ENCODE measurements at regions not wholly inside any gene's neighbourhood (a gene's known extent, or its start where the extent isn't known, plus 50 kb on each side); places are given as distances from the start of the nearest gene placed in this dataset.

GRCh38 chr7:34315032-34315431, 343.0 kb upstream of the NPSR1 start:
- Histone ChIP-seq H3K27ac (ENCODE audit: low read depth, low read length) (peak overlapping the region; percentile 45), H3K4me2 (ENCODE audit: low read length) (no peak overlapping the region), H3K9ac (ENCODE audit: low read length) (no peak overlapping the region), H3K9me3 (ENCODE audit: insufficient read depth, low read depth, low read length) (no peaks in the 10 kb centered on the region), H3K79me2 (ENCODE audit: insufficient read depth, low read length) (no peaks in the 10 kb centered on the region), H3K4me3 (ENCODE audit: insufficient read depth, low read depth, low read length) (no peak overlapping the region), H3K27me3 (ENCODE audit: insufficient read depth, low read length) (no peaks in the 10 kb centered on the region), H3K36me3 (ENCODE audit: insufficient read depth, low read length) (no peaks in the 10 kb centered on the region), H4K20me1 (ENCODE audit: insufficient read depth, low read length) (no peaks in the 10 kb centered on the region), H2AFZ (ENCODE audit: low read depth, low read length) (no peak overlapping the region), H3K4me1 (ENCODE audit: insufficient read depth, low read length) (peaks cover 8% of the 10 kb centered on the region)
- Mint-ChIP-seq H3K4me1 (ENCODE audit: low read depth, unreplicated experiment) (peaks cover 14% of the 10 kb centered on the region), H3K27ac (ENCODE audit: unreplicated experiment) (peak overlapping the region; percentile 84), H3K9me3 (ENCODE audit: unreplicated experiment) (peaks cover 7% of the 10 kb centered on the region), H3K27me3 (ENCODE audit: low read depth, unreplicated experiment) (no peaks in the 10 kb centered on the region), H3K36me3 (ENCODE audit: low read depth, unreplicated experiment) (peaks cover 3% of the 10 kb centered on the region), H3K4me3 (ENCODE audit: unreplicated experiment) (no peak overlapping the region)
- FAIRE-seq = peak; percentile 55
- peak; percentile 93 for DNase-seq (ENCODE audit: low read depth)
- TF ChIP-seq EZH2 (IDR thresholded peaks at IDR 0.05; ENCODE audit: insufficient read depth, low read length) (no peak), CTCF (IDR thresholded peaks at IDR 0.05; ENCODE audit: insufficient read depth, low read depth, low read length) (no peak)

- peaks cover 22% of the 10 kb centered on the region for H3K4me1 Mint-ChIP-seq (ENCODE audit: low read depth, unreplicated experiment)
- Histone ChIP-seq H3K4me3 (ENCODE audit: insufficient read depth, low read depth, low read length) (no peak overlapping the region), H3K4me2 (ENCODE audit: low read length) (no peak overlapping the region), H3K9ac (ENCODE audit: low read length) (no peak overlapping the region), H3K27me3 (ENCODE audit: insufficient read depth, low read length) (no peaks in the 10 kb centered on the region), H3K27ac (ENCODE audit: low read depth, low read length) (no peak overlapping the region), H4K20me1 (ENCODE audit: insufficient read depth, low read length) (no peaks in the 10 kb centered on the region), H3K79me2 (ENCODE audit: insufficient read depth, low read length) (no peaks in the 10 kb centered on the region), H3K4me1 (ENCODE audit: insufficient read depth, low read length) (peaks cover 8% of the 10 kb centered on the region), H2AFZ (ENCODE audit: low read depth, low read length) (no peak overlapping the region), H3K36me3 (ENCODE audit: insufficient read depth, low read length) (no peaks in the 10 kb centered on the region), H3K9me3 (ENCODE audit: insufficient read depth, low read depth, low read length) (no peaks in the 10 kb centered on the region)
- no peak overlapping the region for H3K27ac Mint-ChIP-seq (ENCODE audit: unreplicated experiment)
- peaks cover 2% of the 10 kb centered on the region for H3K9me3 Mint-ChIP-seq (ENCODE audit: unreplicated experiment)
- no peak for FAIRE-seq
- DNase-seq (ENCODE audit: low read depth) = no peak
- TF ChIP-seq EZH2 (IDR thresholded peaks at IDR 0.05; ENCODE audit: insufficient read depth, low read length) = no peak
- no peak for TF ChIP-seq CTCF (IDR thresholded peaks at IDR 0.05; ENCODE audit: insufficient read depth, low read depth, low read length)
- no peaks in the 10 kb centered on the region for H3K27me3 Mint-ChIP-seq (ENCODE audit: low read depth, unreplicated experiment)
- H3K4me3 Mint-ChIP-seq (ENCODE audit: unreplicated experiment) = no peak overlapping the region
- no peaks in the 10 kb centered on the region for H3K36me3 Mint-ChIP-seq (ENCODE audit: low read depth, unreplicated experiment)
Measured at GRCh38 chr7:34317039-34317438, 341.0 kb upstream of the NPSR1 start.

GRCh38 chr7:34320412-34320811, 337.6 kb upstream of the NPSR1 start:
- Histone ChIP-seq H3K27ac (ENCODE audit: low read depth, low read length) (no peak overlapping the region), H2AFZ (ENCODE audit: low read depth, low read length) (no peak overlapping the region), H4K20me1 (ENCODE audit: insufficient read depth, low read length) (no peaks in the 10 kb centered on the region), H3K9me3 (ENCODE audit: insufficient read depth, low read depth, low read length) (no peaks in the 10 kb centered on the region), H3K4me2 (ENCODE audit: low read length) (no peak overlapping the region), H3K79me2 (ENCODE audit: insufficient read depth, low read length) (no peaks in the 10 kb centered on the region), H3K4me1 (ENCODE audit: insufficient read depth, low read length) (no peaks in the 10 kb centered on the region), H3K36me3 (ENCODE audit: insufficient read depth, low read length) (no peaks in the 10 kb centered on the region), H3K27me3 (ENCODE audit: insufficient read depth, low read length) (no peaks in the 10 kb centered on the region), H3K9ac (ENCODE audit: low read length) (no peak overlapping the region), H3K4me3 (ENCODE audit: insufficient read depth, low read depth, low read length) (no peak overlapping the region)
- no peaks in the 10 kb centered on the region for H3K9me3 Mint-ChIP-seq (ENCODE audit: unreplicated experiment)
- TF ChIP-seq CTCF (IDR thresholded peaks at IDR 0.05; ENCODE audit: insufficient read depth, low read depth, low read length) (no peak), EZH2 (IDR thresholded peaks at IDR 0.05; ENCODE audit: insufficient read depth, low read length) (no peak)
- H3K4me3 Mint-ChIP-seq (ENCODE audit: unreplicated experiment) = no peak overlapping the region
- H3K27ac Mint-ChIP-seq (ENCODE audit: unreplicated experiment) = no peak overlapping the region
- peaks cover 11% of the 10 kb centered on the region for H3K4me1 Mint-ChIP-seq (ENCODE audit: low read depth, unreplicated experiment)
- DNase-seq (ENCODE audit: low read depth) (no peak), FAIRE-seq (no peak)
- no peaks in the 10 kb centered on the region for H3K36me3 Mint-ChIP-seq (ENCODE audit: low read depth, unreplicated experiment)
- no peaks in the 10 kb centered on the region for H3K27me3 Mint-ChIP-seq (ENCODE audit: low read depth, unreplicated experiment)
